ENCODE measurements at regions not wholly inside any gene's neighbourhood (a gene's known extent, or its start where the extent isn't known, plus 50 kb on each side); places are given as distances from the start of the nearest gene placed in this dataset.

DNA sequence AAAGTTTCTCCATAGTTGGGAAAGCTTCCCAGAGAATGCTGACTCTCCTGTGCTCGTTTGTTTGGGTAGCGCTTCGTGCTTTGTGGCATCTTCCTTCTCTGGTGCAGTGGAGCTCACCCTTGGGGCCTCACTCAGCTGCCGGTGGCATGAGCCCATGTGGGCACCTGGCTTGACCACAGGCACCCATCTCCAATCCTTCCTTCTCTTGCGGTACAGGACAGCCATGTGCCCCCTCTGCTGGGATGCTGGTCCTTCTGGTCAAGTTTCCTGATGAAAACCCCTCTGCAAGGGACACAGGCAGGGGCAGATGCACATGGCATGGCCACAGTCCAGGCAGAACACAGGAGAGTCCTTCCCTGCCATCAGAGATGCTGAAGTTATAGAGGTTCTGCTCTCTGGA, 555.9 kb upstream of the HS6ST1 start:
- DNase-seq (ENCODE audit: low spot score): no peak
- TF ChIP-seq, protein P1, sequence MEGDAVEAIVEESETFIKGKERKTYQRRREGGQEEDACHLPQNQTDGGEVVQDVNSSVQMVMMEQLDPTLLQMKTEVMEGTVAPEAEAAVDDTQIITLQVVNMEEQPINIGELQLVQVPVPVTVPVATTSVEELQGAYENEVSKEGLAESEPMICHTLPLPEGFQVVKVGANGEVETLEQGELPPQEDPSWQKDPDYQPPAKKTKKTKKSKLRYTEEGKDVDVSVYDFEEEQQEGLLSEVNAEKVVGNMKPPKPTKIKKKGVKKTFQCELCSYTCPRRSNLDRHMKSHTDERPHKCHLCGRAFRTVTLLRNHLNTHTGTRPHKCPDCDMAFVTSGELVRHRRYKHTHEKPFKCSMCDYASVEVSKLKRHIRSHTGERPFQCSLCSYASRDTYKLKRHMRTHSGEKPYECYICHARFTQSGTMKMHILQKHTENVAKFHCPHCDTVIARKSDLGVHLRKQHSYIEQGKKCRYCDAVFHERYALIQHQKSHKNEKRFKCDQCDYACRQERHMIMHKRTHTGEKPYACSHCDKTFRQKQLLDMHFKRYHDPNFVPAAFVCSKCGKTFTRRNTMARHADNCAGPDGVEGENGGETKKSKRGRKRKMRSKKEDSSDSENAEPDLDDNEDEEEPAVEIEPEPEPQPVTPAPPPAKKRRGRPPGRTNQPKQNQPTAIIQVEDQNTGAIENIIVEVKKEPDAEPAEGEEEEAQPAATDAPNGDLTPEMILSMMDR (IDR thresholded peaks at IDR 0.05): no peak
- Histone ChIP-seq H3K27ac (no peak overlapping the region), H3K4me3 (no peak overlapping the region)

DNA sequence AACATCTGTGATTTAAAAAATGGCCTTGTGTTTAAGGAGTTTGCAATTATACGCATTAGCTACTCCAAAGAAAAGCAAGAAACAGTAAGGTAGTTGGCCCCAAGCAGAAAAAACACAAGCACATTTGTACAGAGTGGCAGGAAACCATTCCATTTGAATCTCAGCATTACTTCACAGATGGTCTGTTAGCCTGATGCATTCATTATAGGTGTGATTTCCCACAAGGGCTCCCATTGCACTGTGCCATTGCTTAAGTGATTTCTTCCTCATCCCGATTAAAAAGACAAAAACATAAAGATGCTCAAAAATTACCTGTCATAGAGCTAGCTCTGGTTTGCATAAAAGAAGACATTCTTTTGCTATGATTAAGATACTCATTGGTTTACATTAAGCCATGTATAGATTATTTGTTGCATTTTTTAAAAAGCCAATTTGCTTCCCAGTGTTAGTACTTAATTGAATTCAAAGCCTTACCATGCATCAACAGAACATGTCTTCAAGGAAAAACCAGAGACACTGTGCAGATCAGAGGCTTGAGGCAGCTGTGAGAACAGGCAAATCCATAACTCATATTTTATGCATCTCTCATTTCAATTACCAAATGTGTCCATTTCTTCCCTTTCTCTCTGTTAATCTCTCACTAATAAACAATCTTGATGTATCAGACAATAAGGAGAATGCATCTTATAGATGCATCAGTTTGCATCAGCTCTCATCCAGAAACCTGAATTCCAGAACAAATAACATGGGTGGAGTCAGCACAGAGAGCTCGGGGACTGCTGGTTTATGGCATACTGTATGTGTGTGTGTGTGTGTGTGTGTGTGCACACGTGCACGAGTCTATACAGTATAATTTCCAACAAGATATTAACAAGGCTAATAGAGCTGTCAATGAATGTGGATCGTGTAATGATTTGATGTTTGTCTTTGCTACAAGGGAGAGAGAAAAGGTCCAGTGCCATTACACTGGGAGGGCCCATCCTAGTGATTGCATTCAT, 558.6 kb upstream of the HS6ST1 start:
- no peak overlapping the region for H3K27ac ChIP-seq
- DNase-seq (ENCODE audit: low spot score): no peak
- TF ChIP-seq, protein P1 (IDR thresholded peaks at IDR 0.05): no peak
- H3K4me3 ChIP-seq: no peak overlapping the region

DNA sequence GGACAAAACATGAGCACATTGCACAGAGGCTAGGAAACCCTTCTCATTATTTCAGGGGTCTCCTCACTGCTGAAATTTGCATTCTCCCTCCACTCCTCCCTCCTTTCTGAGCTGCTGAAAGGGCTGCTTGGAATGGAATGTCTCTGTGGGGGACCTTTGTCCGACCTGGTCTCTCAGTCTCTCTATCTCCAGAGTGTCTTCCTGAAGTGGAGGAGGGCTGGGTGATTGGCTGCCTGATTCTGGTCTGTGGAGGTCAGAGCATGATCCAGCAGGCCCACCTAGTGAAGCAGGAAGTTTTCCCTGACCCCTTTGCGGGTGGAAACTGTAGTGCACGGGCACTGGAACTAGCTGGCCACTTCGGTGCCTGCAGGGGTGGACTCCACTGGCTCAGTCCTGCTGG, 560.5 kb upstream of the HS6ST1 start:
- Histone ChIP-seq H3K4me3 (no peak overlapping the region), H3K27ac (no peak overlapping the region)
- TF ChIP-seq, protein P1 (IDR thresholded peaks at IDR 0.05): no peak

DNA sequence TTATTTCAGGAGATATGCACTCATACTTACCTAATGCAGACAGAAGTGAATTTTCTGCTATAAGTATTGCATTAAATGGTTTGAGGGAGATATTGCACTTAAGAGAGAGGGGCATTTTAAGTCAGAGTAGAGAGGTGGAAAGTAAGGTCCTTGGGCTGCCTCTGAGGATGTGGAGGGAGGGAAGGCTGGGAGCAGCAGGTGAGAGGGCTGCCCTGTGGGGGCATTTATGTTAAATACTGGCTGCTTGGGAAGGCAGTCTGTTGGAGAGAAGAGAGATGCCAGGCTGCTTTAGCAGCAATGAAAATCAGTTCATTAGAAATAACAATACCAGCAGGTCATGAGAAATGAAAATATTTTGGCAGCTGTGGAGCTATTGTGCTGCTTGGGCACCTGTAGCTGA, 576.2 kb upstream of the HS6ST1 start:
- TF ChIP-seq, protein P1 (IDR thresholded peaks at IDR 0.05): no peak
- H3K4me3 ChIP-seq: no peak overlapping the region
- DNase-seq (ENCODE audit: low spot score): no peak

More for the DNA sequence above, 560.5 kb upstream of the HS6ST1 start:
- DNase-seq (ENCODE audit: low spot score): no peak

GRCh38 chr2:128901572-128902391, 583.1 kb upstream of the HS6ST1 start:
- TF ChIP-seq, protein P1 (IDR thresholded peaks at IDR 0.05): no peak
- no peak for DNase-seq (ENCODE audit: low spot score)
- Histone ChIP-seq H3K27ac (no peak overlapping the region), H3K4me3 (no peak overlapping the region)

More for the DNA sequence above, 576.2 kb upstream of the HS6ST1 start:
- H3K27ac ChIP-seq: no peak overlapping the region

DNA sequence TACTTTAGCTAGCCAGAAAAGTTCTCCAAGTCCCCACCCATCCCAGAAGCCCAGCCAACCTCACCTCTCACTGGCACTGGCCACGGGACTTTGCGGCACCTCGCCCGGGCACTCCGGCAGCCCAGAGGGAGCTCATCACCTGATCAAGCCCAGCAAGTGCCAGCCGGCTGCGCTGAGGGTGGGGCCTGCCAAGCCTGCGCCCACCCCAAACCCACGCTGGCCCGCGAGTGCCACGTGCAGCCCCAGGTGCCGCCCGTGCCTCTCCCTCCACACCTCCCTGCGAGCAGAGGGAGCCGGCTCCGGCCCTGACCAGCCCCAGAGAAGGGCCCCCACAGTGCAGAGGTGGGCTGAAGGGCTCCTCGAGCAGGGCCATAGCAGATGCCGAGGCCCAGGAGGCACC, 585.0 kb upstream of the HS6ST1 start:
- no peak overlapping the region for H3K4me3 ChIP-seq
- no peak overlapping the region for H3K27ac ChIP-seq
- TF ChIP-seq, protein P1 (IDR thresholded peaks at IDR 0.05): no peak
- no peak for DNase-seq (ENCODE audit: low spot score)

Measured in coronary artery (tissue), 2 donors.